ENCODE measurements at regions not wholly inside any gene's neighbourhood (a gene's known extent, or its start where the extent isn't known, plus 50 kb on each side); places are given as distances from the start of the nearest gene placed in this dataset.

GRCh38 chr7:86955895-86956503 is 103.5 kb downstream of the ELAPOR2 start:
- DNase-seq (no peak), ATAC-seq (no peak)
- Histone ChIP-seq H3K36me3 (no peaks in the 10 kb centered on the region), H3K27me3 (no peaks in the 10 kb centered on the region), H3K4me1 (peaks cover 0 to 6% of the 10 kb centered on the region in 2 donors), H3K4me3 (no peak overlapping the region), H3K27ac (no peak overlapping the region), H3K9me3 (no peaks in the 10 kb centered on the region)
- TF ChIP-seq POLR2A (IDR thresholded peaks at IDR 0.05): no peak
- in situ Hi-C loops (cut with MboI; ENCODE audit: low sequenced_read_pairs in 4 of 4): no loop called here
- intact Hi-C loops (cut with DNase I; ENCODE audit: low total_unique reads): loop anchor here (5.0 kb wide), 1 partner anchor 46 kb away; no protein-coding TSS in a partner anchor

- in situ Hi-C loops (cut with MboI; ENCODE audit: low sequenced_read_pairs in 4 of 4): no loop called here
- intact Hi-C loops (cut with DNase I; ENCODE audit: low total_unique reads): loop anchor here (5.0 kb wide), 1 partner anchor 47 kb away; no protein-coding TSS in a partner anchor
- H3K9me3 ChIP-seq: no peaks in the 10 kb centered on the region
- no peak overlapping the region for H3K4me3 ChIP-seq
- H3K36me3 ChIP-seq: no peaks in the 10 kb centered on the region
- H3K27ac ChIP-seq: no peak overlapping the region
- DNase-seq (no peak), ATAC-seq (no peak)
- TF ChIP-seq, protein P1, sequence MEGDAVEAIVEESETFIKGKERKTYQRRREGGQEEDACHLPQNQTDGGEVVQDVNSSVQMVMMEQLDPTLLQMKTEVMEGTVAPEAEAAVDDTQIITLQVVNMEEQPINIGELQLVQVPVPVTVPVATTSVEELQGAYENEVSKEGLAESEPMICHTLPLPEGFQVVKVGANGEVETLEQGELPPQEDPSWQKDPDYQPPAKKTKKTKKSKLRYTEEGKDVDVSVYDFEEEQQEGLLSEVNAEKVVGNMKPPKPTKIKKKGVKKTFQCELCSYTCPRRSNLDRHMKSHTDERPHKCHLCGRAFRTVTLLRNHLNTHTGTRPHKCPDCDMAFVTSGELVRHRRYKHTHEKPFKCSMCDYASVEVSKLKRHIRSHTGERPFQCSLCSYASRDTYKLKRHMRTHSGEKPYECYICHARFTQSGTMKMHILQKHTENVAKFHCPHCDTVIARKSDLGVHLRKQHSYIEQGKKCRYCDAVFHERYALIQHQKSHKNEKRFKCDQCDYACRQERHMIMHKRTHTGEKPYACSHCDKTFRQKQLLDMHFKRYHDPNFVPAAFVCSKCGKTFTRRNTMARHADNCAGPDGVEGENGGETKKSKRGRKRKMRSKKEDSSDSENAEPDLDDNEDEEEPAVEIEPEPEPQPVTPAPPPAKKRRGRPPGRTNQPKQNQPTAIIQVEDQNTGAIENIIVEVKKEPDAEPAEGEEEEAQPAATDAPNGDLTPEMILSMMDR (IDR thresholded peaks at IDR 0.05 in 4 of 5, conservative IDR thresholded peaks at IDR 0.05 in 1 of 5): no peak
- no peak for TF ChIP-seq POLR2A (IDR thresholded peaks at IDR 0.05)
- peaks cover 0 to 6% of the 10 kb centered on the region in 2 donors for H3K4me1 ChIP-seq
- H3K27me3 ChIP-seq: no peaks in the 10 kb centered on the region
Measured at GRCh38 chr7:86954971-86955370, 104.5 kb downstream of the ELAPOR2 start.

- Histone ChIP-seq H3K27me3 (no peaks in the 10 kb centered on the region), H3K9me3 (no peaks in the 10 kb centered on the region), H3K4me1 (peaks cover 0 to 6% of the 10 kb centered on the region in 2 donors), H3K4me3 (no peak overlapping the region), H3K36me3 (no peaks in the 10 kb centered on the region), H3K27ac (no peak overlapping the region)
- intact Hi-C loops (cut with DNase I; ENCODE audit: low total_unique reads) (no loop called here), in situ Hi-C loops (cut with MboI; ENCODE audit: low sequenced_read_pairs in 4 of 4) (no loop called here)
- no peak for DNase-seq
- ATAC-seq: no peak
- TF ChIP-seq, protein P1 (IDR thresholded peaks at IDR 0.05 in 4 of 5, conservative IDR thresholded peaks at IDR 0.05 in 1 of 5): no peak
- no peak for TF ChIP-seq POLR2A (IDR thresholded peaks at IDR 0.05)
Measured at GRCh38 chr7:86953653-86954336, 105.7 kb downstream of the ELAPOR2 start.

GRCh38 chr7:86953219-86953618 is 106.2 kb downstream of the ELAPOR2 start:
- no peak for ATAC-seq

GRCh38 chr7:86951895-86952294 is 107.6 kb downstream of the ELAPOR2 start:
- H3K9me3 ChIP-seq: no peaks in the 10 kb centered on the region
- TF ChIP-seq, protein P1 (IDR thresholded peaks at IDR 0.05 in 4 of 5, conservative IDR thresholded peaks at IDR 0.05 in 1 of 5): no peak
- TF ChIP-seq POLR2A (IDR thresholded peaks at IDR 0.05): no peak
- peaks cover 0 to 5% of the 10 kb centered on the region in 2 donors for H3K4me1 ChIP-seq
- no peaks in the 10 kb centered on the region for H3K27me3 ChIP-seq
- no peak overlapping the region for H3K27ac ChIP-seq
- H3K36me3 ChIP-seq: no peaks in the 10 kb centered on the region
- ATAC-seq (no peak), DNase-seq (no peak)
- in situ Hi-C loops (cut with MboI; ENCODE audit: low sequenced_read_pairs in 4 of 4): no loop called here
- intact Hi-C loops (cut with DNase I; ENCODE audit: low total_unique reads): no loop called here
- no peak overlapping the region for H3K4me3 ChIP-seq

More at GRCh38 chr7:86953219-86953618, 106.2 kb downstream of the ELAPOR2 start:
- intact Hi-C loops (cut with DNase I; ENCODE audit: low total_unique reads): no loop called here
- DNase-seq: no peak
- Histone ChIP-seq H3K4me1 (peaks cover 0 to 6% of the 10 kb centered on the region in 2 donors), H3K36me3 (no peaks in the 10 kb centered on the region), H3K9me3 (no peaks in the 10 kb centered on the region), H3K27me3 (no peaks in the 10 kb centered on the region), H3K4me3 (no peak overlapping the region), H3K27ac (no peak overlapping the region)
- TF ChIP-seq, protein P1 (IDR thresholded peaks at IDR 0.05 in 4 of 5, conservative IDR thresholded peaks at IDR 0.05 in 1 of 5): no peak
- TF ChIP-seq POLR2A (IDR thresholded peaks at IDR 0.05): no peak
- in situ Hi-C loops (cut with MboI; ENCODE audit: low sequenced_read_pairs in 4 of 4): no loop called here
